Breast epithelium (tissue), 3 donors: ENCODE measurements at regions not wholly inside any gene's neighbourhood (a gene's known extent, or its start where the extent isn't known, plus 50 kb on each side); places are given as distances from the start of the nearest gene placed in this dataset.

Experiments
- POLR2A ChIP-seq: fragments of 450-650 bp; IDR thresholded peaks from one replicate; pipeline ENCODE4 v1.6.1; 2016; ENCODE audit warnings: antibody characterized with exemption, mild to moderate bottlenecking, moderate library complexity
- POLR2AphosphoS5 ChIP-seq, 3 donors: sonication (generic); formaldehyde crosslinking; IDR thresholded peaks; one replicate each; pipeline ENCODE4 v1.6.1; 2017; ENCODE audit warnings: antibody characterized with exemption in 3 of 3
- TF ChIP-seq, protein P1 (sequence below), 3 donors: fragments of 450-650 bp; IDR thresholded peaks; one replicate each; pipeline ENCODE4 v1.5.1; 2016 to 2017; ENCODE audit warnings: antibody characterized with exemption in 3 of 3, mild to moderate bottlenecking in 3 of 3, moderate library complexity in 3 of 3

DNA sequence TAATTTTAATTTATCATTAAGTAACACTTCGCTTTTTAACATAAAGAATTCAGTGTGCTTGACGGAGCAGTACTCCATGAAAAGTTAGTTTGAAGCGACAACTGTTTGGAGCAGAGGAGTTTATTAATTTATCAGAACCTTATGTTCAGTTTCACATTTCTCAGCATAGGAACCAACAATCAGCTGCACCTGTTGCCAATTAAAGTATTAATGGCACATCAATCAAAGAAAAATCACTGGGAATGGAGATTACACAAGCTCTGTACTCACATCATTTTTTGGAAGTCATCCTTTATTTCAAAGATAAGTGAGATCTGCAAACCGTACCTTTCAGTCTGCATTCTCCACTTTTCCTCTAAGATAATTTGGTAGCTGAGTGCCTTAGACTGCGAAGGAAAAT is 344.6 kb downstream of the LMO4 start:
- TF ChIP-seq POLR2A (no peak), POLR2AphosphoS5 (IDR thresholded peaks at IDR 0.05) (no peak)
- TF ChIP-seq, protein P1, sequence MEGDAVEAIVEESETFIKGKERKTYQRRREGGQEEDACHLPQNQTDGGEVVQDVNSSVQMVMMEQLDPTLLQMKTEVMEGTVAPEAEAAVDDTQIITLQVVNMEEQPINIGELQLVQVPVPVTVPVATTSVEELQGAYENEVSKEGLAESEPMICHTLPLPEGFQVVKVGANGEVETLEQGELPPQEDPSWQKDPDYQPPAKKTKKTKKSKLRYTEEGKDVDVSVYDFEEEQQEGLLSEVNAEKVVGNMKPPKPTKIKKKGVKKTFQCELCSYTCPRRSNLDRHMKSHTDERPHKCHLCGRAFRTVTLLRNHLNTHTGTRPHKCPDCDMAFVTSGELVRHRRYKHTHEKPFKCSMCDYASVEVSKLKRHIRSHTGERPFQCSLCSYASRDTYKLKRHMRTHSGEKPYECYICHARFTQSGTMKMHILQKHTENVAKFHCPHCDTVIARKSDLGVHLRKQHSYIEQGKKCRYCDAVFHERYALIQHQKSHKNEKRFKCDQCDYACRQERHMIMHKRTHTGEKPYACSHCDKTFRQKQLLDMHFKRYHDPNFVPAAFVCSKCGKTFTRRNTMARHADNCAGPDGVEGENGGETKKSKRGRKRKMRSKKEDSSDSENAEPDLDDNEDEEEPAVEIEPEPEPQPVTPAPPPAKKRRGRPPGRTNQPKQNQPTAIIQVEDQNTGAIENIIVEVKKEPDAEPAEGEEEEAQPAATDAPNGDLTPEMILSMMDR (IDR thresholded peaks at IDR 0.05) = no peak
